DOHH2 (cell line): ENCODE measurements at regions not wholly inside any gene's neighbourhood (a gene's known extent, or its start where the extent isn't known, plus 50 kb on each side); places are given as distances from the start of the nearest gene placed in this dataset.

Source experiments
- H3F3A ChIP-seq: fragments of 200-600 bp; sonication (generic), shearing (Covaris generic); 2 replicates; pipeline ENCODE4 v1.6.0; 2016; ENCODE audit warnings: antibody characterized with exemption, mild to moderate bottlenecking; ENCODE audit not compliant: control insufficient read depth, insufficient read depth
- H3K27ac ChIP-seq: fragments of 200-600 bp; sonication (generic); 2 replicates; pipeline ENCODE4 v1.5.1; 2014; ENCODE audit warnings: low read depth, mild to moderate bottlenecking, low read length, moderate library complexity
- H3K27me3 ChIP-seq: fragments of 200-600 bp; sonication (generic); 2 replicates; pipeline ENCODE4 v1.6.1; 2014; ENCODE audit warnings: mild to moderate bottlenecking, low read length, mixed read lengths; ENCODE audit not compliant: control insufficient read depth
- H3K36me3 ChIP-seq: fragments of 200-600 bp; sonication (generic); 2 replicates; pipeline ENCODE4 v1.6.1; 2014; ENCODE audit warnings: mild to moderate bottlenecking, low read length, moderate library complexity, mixed read lengths; ENCODE audit not compliant: control insufficient read depth
- H3K4me1 ChIP-seq: fragments of 200-600 bp; sonication (generic); 2 replicates; pipeline ENCODE4 v1.6.1; 2014; ENCODE audit warnings: mild to moderate bottlenecking, low read length, mixed read lengths; ENCODE audit not compliant: control insufficient read depth
- H3K4me2 ChIP-seq: fragments of 200-600 bp; sonication (generic); 2 replicates; pipeline ENCODE4 v1.6.0; 2014; ENCODE audit warnings: mild to moderate bottlenecking, low read length, moderate library complexity
- H3K4me3 ChIP-seq: fragments of 200-600 bp; sonication (generic); 2 replicates; pipeline ENCODE4 v1.5.1; 2014; ENCODE audit warnings: mild to moderate bottlenecking, low read length, mixed read lengths
- H3K79me2 ChIP-seq: fragments of 200-600 bp; sonication (generic); 2 replicates; pipeline ENCODE4 v1.6.1; 2014; ENCODE audit warnings: mild to moderate bottlenecking, low read length, mixed read lengths; ENCODE audit not compliant: control insufficient read depth
- H3K9me2 ChIP-seq: fragments of 200-600 bp; sonication (generic); replicated peaks from 2 replicates; pipeline ENCODE4 v1.6.1; 2014; ENCODE audit warnings: mild to moderate bottlenecking, low read length, mixed read lengths; ENCODE audit not compliant: control insufficient read depth
- H3K9me3 ChIP-seq: fragments of 200-600 bp; sonication (generic); 2 replicates; pipeline ENCODE4 v1.6.1; 2014; ENCODE audit warnings: antibody characterized with exemption, low read length, mixed read lengths; ENCODE audit not compliant: control insufficient read depth, insufficient read depth
- H4K20me1 ChIP-seq: fragments of 200-600 bp; sonication (generic); 2 replicates; pipeline ENCODE4 v1.6.0; 2014; ENCODE audit warnings: low read depth, mild to moderate bottlenecking, antibody characterized with exemption, low read length, moderate library complexity; ENCODE audit not compliant: control insufficient read depth, insufficient read depth
- CTCF ChIP-seq: fragments of 200-600 bp; sonication (generic); IDR thresholded peaks from one replicate; pipeline ENCODE4 v1.5.1; 2014; ENCODE audit warnings: antibody characterized with exemption, mild to moderate bottlenecking, low read depth, low read length; ENCODE audit not compliant: poor library complexity, severe bottlenecking
- EZH2phosphoT487 ChIP-seq: fragments of 200-600 bp; sonication (generic); IDR thresholded peaks from 2 replicates; pipeline ENCODE4 v1.6.1; 2017; ENCODE audit warnings: borderline replicate concordance, mild to moderate bottlenecking, antibody characterized with exemption, low read length, moderate library complexity, mixed read lengths

DNA sequence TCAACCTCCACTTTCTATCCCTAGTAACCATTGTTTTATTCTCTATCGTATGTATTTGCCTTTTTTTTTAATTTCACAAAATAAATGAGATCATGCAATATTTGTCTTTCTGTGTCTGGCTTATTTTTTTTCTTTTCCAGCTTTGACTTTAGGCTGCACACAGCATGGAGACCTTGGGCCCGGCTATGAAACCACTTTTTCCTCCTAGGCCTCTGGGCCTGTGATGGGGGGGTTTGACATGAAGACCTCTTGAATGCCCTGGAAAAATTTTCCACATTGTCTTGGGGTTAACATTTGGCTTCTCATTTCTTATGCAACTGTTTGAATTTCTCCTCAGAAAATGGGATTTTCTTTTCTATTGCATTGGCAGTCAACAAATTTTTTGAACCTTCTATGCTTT lies 100.2 kb upstream of the BTG3 start:
- Histone ChIP-seq H3K4me1 (no peaks in the 10 kb centered on the region), H4K20me1 (no peaks in the 10 kb centered on the region)

GRCh38 chr21:17711896-17712295 lies 99.2 kb upstream of the BTG3 start:
- Histone ChIP-seq H3K9me3 (no peaks in the 10 kb centered on the region), H3K36me3 (no peaks in the 10 kb centered on the region), H3K4me1 (no peaks in the 10 kb centered on the region), H3K27ac (no peak overlapping the region), H3K4me3 (no peak overlapping the region), H4K20me1 (no peaks in the 10 kb centered on the region), H3F3A (no peaks in the 10 kb centered on the region), H3K27me3 (no peaks in the 10 kb centered on the region), H3K9me2 (no peaks in the 10 kb centered on the region), H3K4me2 (no peak overlapping the region), H3K79me2 (no peaks in the 10 kb centered on the region)
- TF ChIP-seq EZH2phosphoT487, result no peak

More for the DNA sequence above, 100.2 kb upstream of the BTG3 start:
- no peaks in the 10 kb centered on the region for H3K27me3 ChIP-seq
- H3K4me3 ChIP-seq, result no peak overlapping the region
- H3F3A ChIP-seq, result no peaks in the 10 kb centered on the region
- H3K79me2 ChIP-seq, result no peaks in the 10 kb centered on the region
- no peak overlapping the region for H3K4me2 ChIP-seq
- no peaks in the 10 kb centered on the region for H3K9me3 ChIP-seq
- no peaks in the 10 kb centered on the region for H3K9me2 ChIP-seq
- H3K36me3 ChIP-seq, result no peaks in the 10 kb centered on the region
- no peak overlapping the region for H3K27ac ChIP-seq
- TF ChIP-seq CTCF (no peak), EZH2phosphoT487 (no peak)

DNA sequence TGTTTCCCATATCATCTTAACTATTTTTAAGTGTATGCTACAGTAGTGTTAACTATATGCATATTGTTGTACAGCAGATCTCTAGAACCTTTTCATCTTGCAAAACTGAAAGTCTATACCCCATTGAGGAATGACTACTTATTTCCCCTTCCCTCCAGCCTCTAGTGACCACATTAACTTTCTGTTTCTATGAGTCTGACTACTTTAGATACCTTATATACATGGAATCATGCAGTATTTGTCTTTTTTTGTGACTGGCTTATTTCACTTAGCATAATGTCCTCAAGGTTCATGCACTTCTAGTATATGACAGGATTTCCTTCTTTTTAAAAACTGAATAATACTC lies 96.5 kb upstream of the BTG3 start:
- H3K4me2 ChIP-seq, result no peak overlapping the region
- no peak overlapping the region for H3K27ac ChIP-seq
- H4K20me1 ChIP-seq, result no peaks in the 10 kb centered on the region
- H3F3A ChIP-seq, result no peaks in the 10 kb centered on the region
- H3K27me3 ChIP-seq, result no peaks in the 10 kb centered on the region
- H3K79me2 ChIP-seq, result no peaks in the 10 kb centered on the region
- no peak overlapping the region for H3K4me3 ChIP-seq
- no peaks in the 10 kb centered on the region for H3K36me3 ChIP-seq
- H3K9me3 ChIP-seq, result no peaks in the 10 kb centered on the region
- TF ChIP-seq CTCF (no peak), EZH2phosphoT487 (no peak)
- no peaks in the 10 kb centered on the region for H3K9me2 ChIP-seq
- H3K4me1 ChIP-seq, result no peaks in the 10 kb centered on the region

DNA sequence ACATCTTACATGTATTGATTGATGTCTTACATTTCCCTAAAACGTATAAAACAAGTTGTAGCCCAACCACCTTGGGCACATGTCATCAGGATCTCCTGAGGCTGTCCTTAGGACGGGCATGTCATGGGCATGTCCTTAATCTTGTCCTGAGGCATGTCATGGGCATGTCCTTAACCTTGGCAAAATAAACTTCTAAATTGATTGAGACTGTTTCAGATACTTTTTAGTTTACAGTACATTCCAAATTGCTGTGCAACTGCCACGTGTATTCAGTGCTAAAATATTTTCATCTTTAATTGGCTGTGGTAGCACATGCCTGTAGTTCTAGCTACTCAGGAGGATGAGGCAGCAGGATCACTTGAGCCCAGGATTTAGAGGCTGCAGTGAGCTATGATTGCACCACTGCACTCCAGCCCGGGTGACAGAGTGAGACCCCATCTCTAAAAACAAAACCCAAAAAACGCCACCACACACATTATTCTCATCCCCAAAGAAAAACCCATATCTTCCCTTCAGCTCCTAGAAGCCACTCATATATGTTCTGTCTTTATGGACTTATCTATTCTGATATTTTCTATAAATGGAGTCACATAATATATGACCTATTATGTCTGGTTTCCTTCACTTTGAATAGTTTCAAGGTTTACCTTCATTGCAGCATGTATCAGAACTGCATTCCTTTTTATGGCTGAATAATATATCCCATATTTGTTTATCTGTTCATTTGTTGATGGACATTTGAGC lies 96.0 kb upstream of the BTG3 start:
- Histone ChIP-seq H3K36me3 (no peaks in the 10 kb centered on the region), H3K4me3 (no peak overlapping the region), H3K9me3 (no peaks in the 10 kb centered on the region), H4K20me1 (no peaks in the 10 kb centered on the region), H3K4me1 (no peaks in the 10 kb centered on the region), H3K79me2 (no peaks in the 10 kb centered on the region), H3F3A (no peaks in the 10 kb centered on the region), H3K4me2 (no peak overlapping the region), H3K27ac (no peak overlapping the region), H3K27me3 (no peaks in the 10 kb centered on the region), H3K9me2 (no peaks in the 10 kb centered on the region)
- TF ChIP-seq EZH2phosphoT487 (no peak), CTCF (no peak)
